ENCODE measurements at regions not wholly inside any gene's neighbourhood (a gene's known extent, or its start where the extent isn't known, plus 50 kb on each side); places are given as distances from the start of the nearest gene placed in this dataset.

DNA sequence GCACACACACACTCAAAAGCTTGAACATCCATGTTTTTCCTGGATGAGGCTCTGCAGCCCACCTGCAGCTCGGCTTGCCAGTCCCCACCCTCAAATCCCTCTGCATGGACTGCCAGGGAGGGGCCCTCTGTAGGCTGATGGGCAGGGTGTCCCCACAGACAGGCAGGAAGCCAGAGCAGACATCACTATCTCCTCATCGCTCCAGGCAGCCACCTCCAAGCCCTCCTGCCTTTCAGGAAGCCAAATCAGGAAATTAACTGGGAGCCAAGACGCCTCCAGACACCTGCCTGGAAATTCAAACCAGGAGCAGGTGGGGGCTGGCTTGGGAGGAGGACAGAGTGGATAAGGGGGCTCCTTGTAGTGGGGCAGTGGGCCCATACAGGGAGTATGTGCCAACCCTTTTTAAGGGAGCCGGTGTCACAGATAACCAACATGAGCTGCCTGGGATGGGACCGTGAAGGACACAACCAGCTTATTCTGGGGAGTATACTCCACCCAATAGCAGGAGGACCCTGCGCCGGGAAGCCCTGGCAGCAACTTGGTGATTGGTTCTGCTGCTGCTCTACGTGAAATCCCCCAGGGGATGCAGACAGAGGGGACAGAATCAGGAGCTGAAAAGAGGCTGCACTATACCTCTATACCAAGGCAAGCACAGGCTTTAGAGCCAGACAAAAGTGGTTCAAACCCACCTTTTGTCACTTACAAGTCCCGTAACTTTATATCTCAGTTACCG lies 139.1 kb downstream of the CCT6B start:
- Histone ChIP-seq H4K5ac (ENCODE audit: insufficient read length, low read depth, low read length) (no peak overlapping the region), H3K79me1 (ENCODE audit: insufficient read depth, low read depth, low read length, poor library complexity, severe bottlenecking) (no peaks in the 10 kb centered on the region), H2BK12ac (ENCODE audit: insufficient read length, low read depth, low read length) (no peak overlapping the region), H3K4me1 (ENCODE audit: insufficient read depth, low read length) (peaks cover 5% of the 10 kb centered on the region; the same call in 1 of the 2 replicates), H3K4ac (ENCODE audit: low read depth, low read length) (no peak overlapping the region), H3K9ac (ENCODE audit: extremely low read depth, insufficient read length, low read length) (no peak overlapping the region), H2BK5ac (ENCODE audit: insufficient read length, low read length) (no peak overlapping the region), H3K9me3 (ENCODE audit: control insufficient read depth, low read depth, low read length) (no peaks in the 10 kb centered on the region), H3K18ac (ENCODE audit: insufficient read length, low read depth, low read length) (no peak overlapping the region), H2BK20ac (ENCODE audit: low read depth, low read length, poor library complexity, severe bottlenecking) (no peak overlapping the region), H3K14ac (ENCODE audit: insufficient read depth, low read length) (no peak overlapping the region; the same call in 1 of the 2 replicates), H3K79me2 (ENCODE audit: insufficient read depth, low read length) (no peaks in the 10 kb centered on the region), H3K56ac (ENCODE audit: insufficient read length, low read depth, low read length) (no peak overlapping the region), H2BK120ac (ENCODE audit: low read depth, low read length, poor library complexity, severe bottlenecking) (no peak overlapping the region), H4K20me1 (ENCODE audit: control insufficient read depth, insufficient read depth, insufficient read length) (no peaks in the 10 kb centered on the region), H3K27ac (ENCODE audit: insufficient read length, low read depth, low read length) (no peak overlapping the region), H2AFZ (ENCODE audit: low read length) (no peak overlapping the region), H4K91ac (ENCODE audit: insufficient read length, low read depth, low read length) (no peak overlapping the region), H2BK15ac (ENCODE audit: low read depth, low read length) (no peak overlapping the region), H3K23me2 (ENCODE audit: insufficient read length, low read depth, low read length, poor library complexity, severe bottlenecking) (no peaks in the 10 kb centered on the region), H2AK5ac (ENCODE audit: insufficient read length, low read length) (no peak overlapping the region), H3K27me3 (ENCODE audit: insufficient read depth, low read length) (peaks cover 6% of the 10 kb centered on the region; the same call in 1 of the 2 replicates), H3K23ac (ENCODE audit: insufficient read length, low read depth, low read length) (no peak overlapping the region), H3T11ph (ENCODE audit: low read length) (no peak overlapping the region), H3K4me2 (ENCODE audit: insufficient read depth, insufficient read length, low read length) (no peak overlapping the region), H4K8ac (replicated peaks; ENCODE audit: insufficient read length, low read depth, low read length) (no peak overlapping the region)
- H3K9me3 Mint-ChIP-seq, result no peaks in the 10 kb centered on the region
- DNase-seq, result peak; percentile 43
- peaks cover 30 to 40% of the 10 kb centered on the region in 2 experiments for H3K4me1 Mint-ChIP-seq
- WGBS (ENCODE audit: extremely low coverage, insufficient read length, low lambda C conversion rate), result no CpG with 5 or more reads among the region's 10 CpGs
- H3K4me3 Mint-ChIP-seq, result no peak overlapping the region
- no peaks in the 10 kb centered on the region for H3K36me3 Mint-ChIP-seq (ENCODE audit: insufficient read depth in 1 of 3, low read depth in 3 of 3)
- no peak overlapping the region for H3K27ac Mint-ChIP-seq
- H3K27me3 Mint-ChIP-seq (ENCODE audit: low read depth), result peaks cover 75% of the 10 kb centered on the region
- TF ChIP-seq, protein P1, sequence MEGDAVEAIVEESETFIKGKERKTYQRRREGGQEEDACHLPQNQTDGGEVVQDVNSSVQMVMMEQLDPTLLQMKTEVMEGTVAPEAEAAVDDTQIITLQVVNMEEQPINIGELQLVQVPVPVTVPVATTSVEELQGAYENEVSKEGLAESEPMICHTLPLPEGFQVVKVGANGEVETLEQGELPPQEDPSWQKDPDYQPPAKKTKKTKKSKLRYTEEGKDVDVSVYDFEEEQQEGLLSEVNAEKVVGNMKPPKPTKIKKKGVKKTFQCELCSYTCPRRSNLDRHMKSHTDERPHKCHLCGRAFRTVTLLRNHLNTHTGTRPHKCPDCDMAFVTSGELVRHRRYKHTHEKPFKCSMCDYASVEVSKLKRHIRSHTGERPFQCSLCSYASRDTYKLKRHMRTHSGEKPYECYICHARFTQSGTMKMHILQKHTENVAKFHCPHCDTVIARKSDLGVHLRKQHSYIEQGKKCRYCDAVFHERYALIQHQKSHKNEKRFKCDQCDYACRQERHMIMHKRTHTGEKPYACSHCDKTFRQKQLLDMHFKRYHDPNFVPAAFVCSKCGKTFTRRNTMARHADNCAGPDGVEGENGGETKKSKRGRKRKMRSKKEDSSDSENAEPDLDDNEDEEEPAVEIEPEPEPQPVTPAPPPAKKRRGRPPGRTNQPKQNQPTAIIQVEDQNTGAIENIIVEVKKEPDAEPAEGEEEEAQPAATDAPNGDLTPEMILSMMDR (conservative IDR thresholded peaks at IDR 0.05), result no peak

All from H9 (cell line).